ENCODE measurements at regions not wholly inside any gene's neighbourhood (a gene's known extent, or its start where the extent isn't known, plus 50 kb on each side); places are given as distances from the start of the nearest gene placed in this dataset.

DNA sequence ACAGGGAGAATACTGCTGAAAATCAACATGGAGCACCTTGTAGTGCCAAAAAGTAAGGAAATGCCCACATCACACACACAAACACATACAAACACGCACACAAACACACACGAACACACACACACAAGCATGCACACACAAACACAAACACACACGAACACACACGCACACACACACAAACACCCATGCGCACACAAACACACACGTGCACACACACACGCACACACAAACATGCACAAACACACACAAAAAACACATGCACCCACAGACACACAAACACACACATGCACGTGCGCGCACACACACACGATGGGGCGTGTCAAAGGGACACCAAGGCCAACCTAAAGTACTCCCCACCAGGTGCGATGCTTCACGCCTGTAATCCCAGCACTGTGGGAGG lies 61.7 kb upstream of the C14orf180 start:
- Mint-ChIP-seq H3K9me3 (ENCODE audit: low read depth) (peaks cover 3% of the 10 kb centered on the region), H3K4me3 (ENCODE audit: low read depth) (no peak overlapping the region), H3K27me3 (peaks cover 19% of the 10 kb centered on the region), H3K27ac (no peak overlapping the region), H3K4me1 (ENCODE audit: low read depth) (no peaks in the 10 kb centered on the region), H3K36me3 (ENCODE audit: insufficient read depth) (no peaks in the 10 kb centered on the region)
- DNase-seq (ENCODE audit: low spot score, unreplicated experiment): no peak
- no peak for TF ChIP-seq CTCF (IDR thresholded peaks at IDR 0.05; ENCODE audit: unreplicated experiment)

DNA sequence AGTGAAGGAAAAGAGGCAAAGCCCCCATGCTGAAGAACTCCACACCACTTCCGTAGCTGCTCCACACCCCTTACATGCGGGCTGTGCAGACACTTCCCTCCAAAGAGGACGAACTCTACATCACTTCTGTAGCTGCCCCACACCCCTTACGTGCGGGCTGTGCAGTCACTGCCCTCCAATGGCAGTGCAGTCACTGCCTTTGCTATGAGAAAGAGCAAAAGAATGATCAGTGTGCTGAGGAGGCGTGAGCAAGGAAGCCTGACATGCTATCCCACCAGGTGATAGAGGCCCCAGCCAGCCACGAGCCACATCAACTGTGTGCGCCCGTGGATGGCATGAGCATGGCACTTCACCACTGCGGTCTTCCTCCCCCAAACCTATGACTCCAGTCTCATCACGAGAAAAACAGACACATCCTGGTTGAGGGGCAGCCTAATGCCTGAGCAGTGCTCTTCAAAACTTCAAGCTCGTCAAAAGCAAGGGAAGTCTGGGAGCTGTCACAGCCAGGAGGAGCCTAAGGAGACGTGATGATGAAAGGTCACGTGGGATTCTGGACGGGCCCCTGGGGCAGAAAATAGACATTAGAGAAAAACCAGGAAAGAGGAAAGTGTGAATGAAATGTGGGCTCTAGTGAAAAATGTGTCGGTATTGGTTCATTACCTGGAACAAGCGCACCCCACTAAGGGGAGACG lies 60.8 kb upstream of the C14orf180 start:
- H3K27me3 Mint-ChIP-seq: peaks cover 19% of the 10 kb centered on the region
- no peak for DNase-seq (ENCODE audit: low spot score, unreplicated experiment)
- TF ChIP-seq CTCF (IDR thresholded peaks at IDR 0.05; ENCODE audit: unreplicated experiment): no peak
- H3K4me1 Mint-ChIP-seq (ENCODE audit: low read depth): no peaks in the 10 kb centered on the region
- H3K36me3 Mint-ChIP-seq (ENCODE audit: insufficient read depth): no peaks in the 10 kb centered on the region
- peaks cover 3% of the 10 kb centered on the region for H3K9me3 Mint-ChIP-seq (ENCODE audit: low read depth)
- H3K4me3 Mint-ChIP-seq (ENCODE audit: low read depth): no peak overlapping the region
- no peak overlapping the region for H3K27ac Mint-ChIP-seq

GRCh38 chr14:104519721-104520120 lies 59.8 kb upstream of the C14orf180 start:
- H3K36me3 Mint-ChIP-seq (ENCODE audit: insufficient read depth): no peaks in the 10 kb centered on the region
- peaks cover 5% of the 10 kb centered on the region for H3K9me3 Mint-ChIP-seq (ENCODE audit: low read depth)
- no peak for DNase-seq (ENCODE audit: low spot score, unreplicated experiment)
- no peak overlapping the region for H3K27ac Mint-ChIP-seq
- H3K4me3 Mint-ChIP-seq (ENCODE audit: low read depth): no peak overlapping the region
- TF ChIP-seq CTCF (IDR thresholded peaks at IDR 0.05; ENCODE audit: unreplicated experiment): no peak
- peaks cover 17% of the 10 kb centered on the region for H3K27me3 Mint-ChIP-seq
- no peaks in the 10 kb centered on the region for H3K4me1 Mint-ChIP-seq (ENCODE audit: low read depth)

DNA sequence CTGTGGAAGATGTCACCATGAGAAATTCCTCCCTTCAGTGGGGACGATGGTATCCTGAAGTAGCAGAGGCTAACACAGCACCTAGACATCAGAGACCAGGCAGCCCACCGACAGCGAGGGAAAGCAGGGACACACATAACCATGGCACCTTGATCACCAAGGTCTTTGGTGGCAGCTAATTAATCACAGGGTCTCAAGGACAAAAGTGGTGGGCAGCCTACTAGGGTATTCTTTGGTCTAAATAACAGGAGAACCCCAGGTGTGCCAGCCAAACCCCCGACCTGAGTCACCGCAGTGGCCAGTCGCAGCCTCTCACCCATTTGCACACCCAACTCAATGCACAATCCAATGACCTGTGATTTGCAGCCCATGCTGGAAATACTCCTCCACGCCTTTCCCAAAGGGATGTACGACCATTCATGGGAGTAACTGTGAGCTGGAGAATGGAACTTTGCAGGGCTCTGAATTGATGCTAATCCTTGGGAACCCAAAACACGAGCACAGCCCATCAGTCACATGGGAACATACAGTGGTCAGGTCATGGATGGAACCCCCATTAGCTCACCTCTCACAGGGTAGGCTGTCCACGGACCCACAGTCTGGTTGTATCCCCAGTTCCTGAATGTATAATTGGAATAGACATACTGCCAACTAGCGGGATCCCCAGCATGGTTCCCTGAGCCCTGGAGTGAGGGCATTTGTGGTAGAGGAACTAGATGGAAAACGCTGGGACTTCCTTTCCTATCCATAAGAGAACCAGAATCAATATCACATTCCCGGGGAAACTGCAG lies 58.7 kb upstream of the C14orf180 start:
- H3K4me1 Mint-ChIP-seq (ENCODE audit: low read depth): no peaks in the 10 kb centered on the region
- DNase-seq (ENCODE audit: low spot score, unreplicated experiment): no peak
- H3K9me3 Mint-ChIP-seq (ENCODE audit: low read depth): peaks cover 10% of the 10 kb centered on the region
- no peak overlapping the region for H3K27ac Mint-ChIP-seq
- peaks cover 11% of the 10 kb centered on the region for H3K27me3 Mint-ChIP-seq
- H3K4me3 Mint-ChIP-seq (ENCODE audit: low read depth): no peak overlapping the region
- no peak for TF ChIP-seq CTCF (IDR thresholded peaks at IDR 0.05; ENCODE audit: unreplicated experiment)
- no peaks in the 10 kb centered on the region for H3K36me3 Mint-ChIP-seq (ENCODE audit: insufficient read depth)

- peaks cover 11% of the 10 kb centered on the region for H3K27me3 Mint-ChIP-seq
- no peaks in the 10 kb centered on the region for H3K4me1 Mint-ChIP-seq (ENCODE audit: low read depth)
- H3K27ac Mint-ChIP-seq: no peak overlapping the region
- peaks cover 16% of the 10 kb centered on the region for H3K9me3 Mint-ChIP-seq (ENCODE audit: low read depth)
- no peak overlapping the region for H3K4me3 Mint-ChIP-seq (ENCODE audit: low read depth)
- no peak for TF ChIP-seq CTCF (IDR thresholded peaks at IDR 0.05; ENCODE audit: unreplicated experiment)
- no peaks in the 10 kb centered on the region for H3K36me3 Mint-ChIP-seq (ENCODE audit: insufficient read depth)
- no peak for DNase-seq (ENCODE audit: low spot score, unreplicated experiment)
Measured at GRCh38 chr14:104521816-104522745, 57.5 kb upstream of the C14orf180 start.
